Neural crest cell (in vitro differentiated cells): ENCODE measurements at regions not wholly inside any gene's neighbourhood (a gene's known extent, or its start where the extent isn't known, plus 50 kb on each side); places are given as distances from the start of the nearest gene placed in this dataset.
"Not testable (repeated sequence)": the region's sequence is repeated elsewhere in the genome, so short reads cannot be mapped to it uniquely, and the experiment has no call there.

Experiments
- DNase-seq: peaks from one replicate; pipeline ENCODE4 v3.0.0; 2021; ENCODE audit warnings: low read depth, mixed read lengths, low spot score
- H3K27ac Mint-ChIP-seq: one replicate; pipeline ENCODE4 v1.8.0; 2021; ENCODE audit warnings: mild to moderate bottlenecking, mixed read lengths; ENCODE audit not compliant: unreplicated experiment
- H3K27me3 Mint-ChIP-seq: 2 replicates; pipeline ENCODE4 v1.8.0; 2021; ENCODE audit warnings: low read depth, mild to moderate bottlenecking, mixed read lengths
- H3K36me3 Mint-ChIP-seq: 2 replicates; pipeline ENCODE4 v1.8.0; 2021; ENCODE audit warnings: low read depth, mild to moderate bottlenecking, mixed read lengths
- H3K4me1 Mint-ChIP-seq: 2 replicates; pipeline ENCODE4 v1.8.0; 2021; ENCODE audit warnings: mixed read lengths
- H3K4me3 Mint-ChIP-seq: one replicate; pipeline ENCODE4 v1.8.0; 2021; ENCODE audit warnings: mild to moderate bottlenecking, mixed read lengths
- H3K9me3 Mint-ChIP-seq: 2 replicates; pipeline ENCODE4 v1.8.0; 2021; ENCODE audit warnings: mixed read lengths
- TF ChIP-seq, protein P1 (sequence below): fragments of 200-600 bp; sonication (generic); conservative IDR thresholded peaks from 2 replicates; pipeline ENCODE4 v1.5.0; 2021; ENCODE audit warnings: antibody characterized with exemption, mild to moderate bottlenecking

DNA sequence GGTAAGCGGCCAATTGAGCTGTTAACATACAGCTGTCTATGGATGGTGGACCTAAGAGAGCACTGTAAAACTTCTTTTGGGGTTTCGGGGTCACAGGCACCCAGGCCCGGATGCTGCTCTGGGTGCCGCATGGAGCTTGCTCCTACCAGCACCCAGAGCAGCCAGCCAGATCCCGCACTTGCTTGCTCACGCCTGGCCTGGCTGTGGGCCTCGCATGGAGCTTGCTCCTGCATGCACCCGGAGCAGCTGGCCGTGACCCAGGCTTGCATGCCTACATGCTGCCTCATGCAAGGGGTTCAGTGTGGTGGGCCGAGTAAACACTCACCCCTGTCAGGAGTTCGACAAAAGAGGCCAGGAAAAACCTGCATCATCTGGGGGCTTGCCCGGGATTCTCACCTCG, 896.9 kb downstream of the SORCS1 start:
- H3K4me1 Mint-ChIP-seq = no peaks in the 10 kb centered on the region
- no peak overlapping the region for H3K27ac Mint-ChIP-seq
- TF ChIP-seq, protein P1, sequence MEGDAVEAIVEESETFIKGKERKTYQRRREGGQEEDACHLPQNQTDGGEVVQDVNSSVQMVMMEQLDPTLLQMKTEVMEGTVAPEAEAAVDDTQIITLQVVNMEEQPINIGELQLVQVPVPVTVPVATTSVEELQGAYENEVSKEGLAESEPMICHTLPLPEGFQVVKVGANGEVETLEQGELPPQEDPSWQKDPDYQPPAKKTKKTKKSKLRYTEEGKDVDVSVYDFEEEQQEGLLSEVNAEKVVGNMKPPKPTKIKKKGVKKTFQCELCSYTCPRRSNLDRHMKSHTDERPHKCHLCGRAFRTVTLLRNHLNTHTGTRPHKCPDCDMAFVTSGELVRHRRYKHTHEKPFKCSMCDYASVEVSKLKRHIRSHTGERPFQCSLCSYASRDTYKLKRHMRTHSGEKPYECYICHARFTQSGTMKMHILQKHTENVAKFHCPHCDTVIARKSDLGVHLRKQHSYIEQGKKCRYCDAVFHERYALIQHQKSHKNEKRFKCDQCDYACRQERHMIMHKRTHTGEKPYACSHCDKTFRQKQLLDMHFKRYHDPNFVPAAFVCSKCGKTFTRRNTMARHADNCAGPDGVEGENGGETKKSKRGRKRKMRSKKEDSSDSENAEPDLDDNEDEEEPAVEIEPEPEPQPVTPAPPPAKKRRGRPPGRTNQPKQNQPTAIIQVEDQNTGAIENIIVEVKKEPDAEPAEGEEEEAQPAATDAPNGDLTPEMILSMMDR = no peak

GRCh38 chr10:106257432-106257831, 907.1 kb downstream of the SORCS1 start:
- DNase-seq = not testable (repeated sequence)

More for the DNA sequence above, 896.9 kb downstream of the SORCS1 start:
- Mint-ChIP-seq H3K9me3 (peaks cover 3% of the 10 kb centered on the region), H3K36me3 (no peaks in the 10 kb centered on the region), H3K4me3 (no peak overlapping the region), H3K27me3 (no peaks in the 10 kb centered on the region)
- DNase-seq = no peak

DNA sequence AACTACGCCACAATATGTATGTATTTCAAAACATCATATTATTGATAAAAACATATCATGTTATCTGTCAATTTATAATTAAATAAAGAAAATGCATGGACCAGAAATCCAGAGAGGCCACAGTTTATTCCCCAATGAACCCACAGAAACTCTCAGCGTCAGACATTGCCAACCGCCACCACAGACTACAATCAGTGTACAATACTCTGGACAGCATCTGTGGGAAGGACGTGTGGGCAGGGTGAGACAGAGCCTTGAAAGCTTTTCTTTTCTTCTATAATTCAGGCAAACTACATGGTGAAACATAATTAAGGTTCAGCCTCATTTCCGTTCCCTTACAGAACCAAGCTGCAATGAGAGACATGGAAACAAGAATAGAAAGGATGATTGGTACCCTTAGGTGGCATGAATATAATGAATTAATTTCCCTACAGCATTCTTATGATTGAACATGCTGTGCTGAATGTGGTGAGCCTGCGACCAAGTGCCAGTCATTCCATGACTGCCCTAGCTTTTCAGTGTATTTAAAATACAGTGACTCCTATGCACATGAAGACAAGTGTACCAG, 909.3 kb downstream of the SORCS1 start:
- DNase-seq = no peak
- Mint-ChIP-seq H3K27me3 (no peaks in the 10 kb centered on the region), H3K36me3 (no peaks in the 10 kb centered on the region), H3K9me3 (no peaks in the 10 kb centered on the region), H3K27ac (no peak overlapping the region), H3K4me3 (no peak overlapping the region), H3K4me1 (no peaks in the 10 kb centered on the region)
- TF ChIP-seq, protein P1 = no peak

More at GRCh38 chr10:106257432-106257831, 907.1 kb downstream of the SORCS1 start:
- not testable (repeated sequence) for H3K27me3 Mint-ChIP-seq, H3K36me3 Mint-ChIP-seq, H3K4me3 Mint-ChIP-seq, H3K4me1 Mint-ChIP-seq, H3K9me3 Mint-ChIP-seq, H3K27ac Mint-ChIP-seq

DNA sequence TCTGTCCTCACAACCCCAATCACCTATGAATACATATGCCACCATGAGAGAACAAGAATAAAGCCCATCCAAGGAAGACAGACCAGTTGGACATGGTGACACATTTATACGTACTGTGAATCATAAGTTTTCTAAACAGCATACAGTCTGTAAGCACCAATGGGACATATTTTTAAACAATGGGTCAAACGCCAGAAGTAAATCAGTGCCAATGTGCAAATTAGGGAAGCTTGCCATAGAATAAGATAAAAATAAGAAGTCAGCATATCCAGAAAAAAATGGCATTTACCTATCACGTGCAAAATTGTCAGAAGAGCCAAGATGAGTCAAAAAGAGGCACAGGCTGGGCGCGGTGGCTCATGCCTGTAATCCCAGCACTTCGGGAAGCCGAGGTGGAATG, 910.4 kb downstream of the SORCS1 start:
- Mint-ChIP-seq H3K27ac (no peak overlapping the region), H3K9me3 (no peaks in the 10 kb centered on the region), H3K36me3 (no peaks in the 10 kb centered on the region), H3K4me3 (no peak overlapping the region), H3K4me1 (no peaks in the 10 kb centered on the region), H3K27me3 (no peaks in the 10 kb centered on the region)
- no peak for DNase-seq
- TF ChIP-seq, protein P1 = no peak

DNA sequence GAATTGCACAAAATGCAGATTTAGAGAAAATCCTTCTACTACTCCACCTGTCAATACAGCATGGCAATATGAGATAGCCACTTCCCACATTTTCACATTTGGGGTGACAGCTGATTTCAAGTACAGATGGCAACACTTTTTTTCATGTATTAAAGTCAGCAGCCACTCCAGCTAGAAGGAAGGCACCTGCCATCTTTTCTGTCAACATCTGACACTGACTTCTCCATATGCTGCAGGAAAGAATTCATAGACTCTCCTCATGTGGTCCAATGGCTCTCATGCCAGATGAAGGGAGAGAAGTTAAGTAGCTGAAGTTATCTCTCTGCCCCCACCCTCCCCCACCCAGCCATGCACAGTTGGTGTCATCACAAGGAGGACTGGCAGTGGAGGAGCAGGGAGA, 912.0 kb downstream of the SORCS1 start:
- H3K27ac Mint-ChIP-seq = no peak overlapping the region
- H3K9me3 Mint-ChIP-seq = no peaks in the 10 kb centered on the region
- no peak for DNase-seq
- TF ChIP-seq, protein P1 = no peak
- no peak overlapping the region for H3K4me3 Mint-ChIP-seq
- no peaks in the 10 kb centered on the region for H3K36me3 Mint-ChIP-seq
- H3K4me1 Mint-ChIP-seq = no peaks in the 10 kb centered on the region
- H3K27me3 Mint-ChIP-seq = no peaks in the 10 kb centered on the region

DNA sequence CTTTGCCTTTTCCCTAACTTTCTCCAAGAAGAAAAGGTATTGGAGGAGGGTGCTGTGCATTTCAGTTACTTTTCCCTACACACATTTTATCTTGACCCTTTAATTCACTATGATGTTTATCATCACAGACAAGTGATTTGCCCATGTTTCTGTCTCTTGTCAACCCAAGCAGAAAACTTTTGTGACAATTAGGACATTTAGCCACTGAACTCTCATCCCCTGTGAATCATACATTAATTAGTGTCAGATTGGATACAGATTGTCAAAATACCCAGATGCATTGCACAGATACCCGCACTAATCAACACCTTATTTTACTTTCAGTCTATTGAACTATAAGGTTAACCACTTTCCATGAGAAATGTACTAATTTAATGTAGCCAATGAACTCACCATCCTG, 912.9 kb downstream of the SORCS1 start:
- no peaks in the 10 kb centered on the region for H3K36me3 Mint-ChIP-seq
- H3K27ac Mint-ChIP-seq = no peak overlapping the region
- TF ChIP-seq, protein P1 = no peak
- no peak overlapping the region for H3K4me3 Mint-ChIP-seq
- H3K27me3 Mint-ChIP-seq = no peaks in the 10 kb centered on the region
- no peaks in the 10 kb centered on the region for H3K4me1 Mint-ChIP-seq
- H3K9me3 Mint-ChIP-seq = no peaks in the 10 kb centered on the region
- no peak for DNase-seq
